HG03457 (cell line): ENCODE measurements at regions not wholly inside any gene's neighbourhood (a gene's known extent, or its start where the extent isn't known, plus 50 kb on each side); places are given as distances from the start of the nearest gene placed in this dataset.

Experiments used
- ATAC-seq: cut with Tn5 transposase; IDR thresholded peaks from one replicate; pipeline ENCODE4 v1.9.1; 2021; ENCODE audit warnings: moderate number of reproducible peaks; ENCODE audit not compliant: unreplicated experiment

DNA sequence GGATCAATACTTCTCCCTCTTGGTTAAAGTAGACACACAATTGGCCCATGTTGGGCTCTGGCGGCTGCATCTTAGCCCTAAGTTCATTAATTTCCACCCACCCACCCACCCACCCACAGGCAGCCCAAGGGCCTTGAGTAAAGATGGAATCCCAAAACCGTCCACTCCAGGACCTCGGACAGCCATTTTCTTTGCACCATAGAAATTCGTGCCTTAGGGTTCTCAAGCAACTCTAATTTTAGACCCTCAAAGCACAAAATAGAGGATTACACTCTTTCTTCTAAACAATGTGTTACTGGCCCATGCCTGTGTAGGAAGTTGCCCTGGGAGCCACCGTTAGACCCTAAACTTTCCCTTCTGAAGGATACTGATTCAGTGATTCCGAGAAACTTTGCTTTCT, 568.5 kb downstream of the IRX1 start:
- ATAC-seq, result no peak

GRCh38 chr5:4180703-4181102, 585.1 kb downstream of the IRX1 start:
- no peak for ATAC-seq

DNA sequence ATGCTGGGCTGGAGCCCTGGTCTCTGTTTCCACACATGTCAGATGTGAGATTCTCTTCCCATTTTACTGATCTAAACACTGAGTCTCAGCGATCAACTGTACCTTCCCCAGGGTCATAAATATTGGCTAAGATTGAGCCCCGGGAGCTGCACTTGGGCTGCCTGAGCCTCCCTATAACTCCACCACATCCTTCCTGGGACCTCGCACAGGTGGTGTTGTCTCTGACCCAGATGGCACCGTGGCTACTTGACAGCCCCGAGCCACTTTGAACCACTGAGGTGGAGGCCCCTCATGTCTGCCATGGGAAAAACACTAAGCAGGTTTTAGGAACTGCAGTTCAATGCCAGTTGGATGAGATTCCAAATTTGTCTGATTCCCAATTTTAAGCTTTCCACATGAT, 586.5 kb downstream of the IRX1 start:
- no peak for ATAC-seq

DNA sequence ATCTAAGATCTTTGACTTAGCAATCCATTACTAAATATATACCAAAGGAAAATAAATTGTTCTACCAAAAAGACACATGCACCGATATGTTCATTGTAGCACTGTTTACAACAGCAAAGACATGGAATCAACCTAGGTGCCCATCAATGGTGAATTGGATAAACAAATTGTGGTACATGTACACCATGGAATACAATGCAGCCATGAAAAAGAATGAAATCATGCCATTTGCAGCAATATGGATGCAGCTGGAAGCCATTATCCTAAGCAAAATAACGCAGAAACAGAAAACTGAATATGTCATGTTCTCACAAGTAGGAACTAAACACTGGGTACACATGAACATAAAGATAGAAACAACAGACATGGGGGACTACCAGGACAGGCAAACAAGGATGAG, 589.5 kb downstream of the IRX1 start:
- no peak for ATAC-seq

GRCh38 chr5:4188704-4189103, 593.1 kb downstream of the IRX1 start:
- ATAC-seq, result no peak

GRCh38 chr5:4189317-4189716, 593.7 kb downstream of the IRX1 start:
- ATAC-seq, result no peak

DNA sequence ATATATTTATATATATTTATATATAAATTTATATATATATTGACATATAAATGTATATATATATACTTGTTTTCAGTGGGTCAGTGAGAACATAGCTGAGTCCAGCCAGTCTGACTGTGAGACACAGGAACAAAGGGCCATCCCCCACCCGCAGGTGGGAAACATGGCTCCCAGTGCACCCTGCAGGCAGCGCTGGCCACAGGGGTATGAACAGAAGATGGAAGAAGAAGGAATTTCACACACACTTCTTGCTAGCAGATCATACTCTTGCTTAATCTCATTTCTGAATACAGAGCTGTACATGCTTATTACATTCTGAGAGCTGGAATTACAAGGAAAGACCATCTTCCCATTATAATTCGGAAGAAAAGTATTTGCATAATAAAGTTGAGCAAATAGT, 595.4 kb downstream of the IRX1 start:
- no peak for ATAC-seq

- no peak for ATAC-seq
Observed at GRCh38 chr5:4191703-4192102, 596.1 kb downstream of the IRX1 start.

- no peak for ATAC-seq
Observed at GRCh38 chr5:4192111-4192510, 596.5 kb downstream of the IRX1 start.

DNA sequence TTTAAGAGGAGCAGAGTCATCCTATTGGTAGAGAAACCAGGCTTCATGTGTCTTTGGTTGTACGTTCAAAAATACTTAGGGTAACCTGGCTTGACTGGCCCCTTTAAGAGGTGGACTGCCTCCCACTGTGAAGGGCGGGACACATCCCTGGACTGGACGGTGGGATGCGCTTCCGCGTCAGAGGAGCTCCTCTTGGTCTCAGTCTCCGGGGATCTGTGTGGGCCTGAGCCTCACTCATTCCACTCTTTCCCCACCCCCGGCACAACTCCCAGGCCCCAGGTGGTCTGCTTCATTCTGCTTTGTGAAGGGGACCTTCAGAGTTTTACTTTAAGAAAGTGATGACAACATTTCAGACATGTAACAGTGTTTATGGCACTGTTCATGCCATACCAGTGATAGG, 601.1 kb downstream of the IRX1 start:
- no peak for ATAC-seq

GRCh38 chr5:4197151-4197550, 601.5 kb downstream of the IRX1 start:
- ATAC-seq, result no peak

DNA sequence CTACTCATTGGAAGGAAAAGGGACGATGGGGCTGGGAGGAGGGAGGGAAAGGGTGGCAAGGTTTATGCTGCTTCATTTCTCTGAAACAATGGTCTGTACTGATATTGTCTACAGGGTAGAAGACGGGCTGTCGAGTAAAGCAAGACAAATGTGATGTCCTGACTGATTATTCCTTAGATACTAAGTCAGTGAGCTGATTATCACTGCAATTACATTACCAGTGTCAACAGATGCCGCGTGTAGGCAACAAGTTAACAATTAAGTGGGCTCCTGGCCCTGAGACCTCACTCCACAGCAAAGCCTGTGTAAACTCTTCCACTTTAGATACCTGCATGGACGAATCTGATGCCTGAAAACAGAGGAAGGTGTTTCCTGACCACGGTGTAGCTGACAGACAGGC, 602.8 kb downstream of the IRX1 start:
- no peak for ATAC-seq

- ATAC-seq, result no peak
Observed at GRCh38 chr5:4199049-4199841, 603.6 kb downstream of the IRX1 start.

DNA sequence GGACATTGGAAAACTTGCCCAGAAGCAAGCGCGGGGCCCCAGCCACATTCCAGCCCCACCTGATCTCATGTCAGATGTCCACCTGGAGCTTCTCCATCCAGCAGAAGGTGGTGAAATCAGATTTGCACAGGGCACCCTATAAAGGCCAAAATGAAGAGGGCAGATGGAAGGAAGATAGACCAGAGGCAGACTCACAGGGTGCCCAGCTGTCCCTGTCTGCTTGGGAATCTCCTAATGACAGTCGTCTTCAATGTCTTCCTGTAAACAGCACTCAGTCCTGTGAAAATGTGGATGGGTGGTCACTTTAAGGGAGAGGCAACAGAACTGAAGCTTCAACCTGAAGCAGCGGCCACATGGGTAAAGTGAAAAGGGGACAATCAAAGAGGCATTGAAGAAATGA, 607.5 kb downstream of the IRX1 start:
- no peak for ATAC-seq

- ATAC-seq, result no peak
Observed at GRCh38 chr5:4204276-4205141, 608.9 kb downstream of the IRX1 start.

DNA sequence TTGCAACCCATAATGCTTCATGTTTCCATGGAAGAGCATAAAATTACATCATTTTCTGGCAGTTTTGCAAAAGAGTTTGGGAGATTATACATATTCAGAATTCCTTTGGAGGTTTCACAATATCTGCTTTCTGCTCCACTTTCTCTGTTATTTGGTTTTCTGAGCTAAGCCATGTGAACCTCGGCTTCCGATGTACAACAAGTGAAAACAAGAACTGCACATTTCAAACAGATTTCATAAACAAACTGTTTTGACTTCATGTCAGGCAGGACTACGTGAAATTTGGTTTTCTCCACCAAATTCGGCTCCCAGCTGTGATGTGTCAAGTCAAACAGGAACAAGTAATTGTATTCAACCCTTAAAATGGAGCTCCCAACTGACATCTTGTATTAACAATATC, 609.8 kb downstream of the IRX1 start:
- ATAC-seq, result no peak

DNA sequence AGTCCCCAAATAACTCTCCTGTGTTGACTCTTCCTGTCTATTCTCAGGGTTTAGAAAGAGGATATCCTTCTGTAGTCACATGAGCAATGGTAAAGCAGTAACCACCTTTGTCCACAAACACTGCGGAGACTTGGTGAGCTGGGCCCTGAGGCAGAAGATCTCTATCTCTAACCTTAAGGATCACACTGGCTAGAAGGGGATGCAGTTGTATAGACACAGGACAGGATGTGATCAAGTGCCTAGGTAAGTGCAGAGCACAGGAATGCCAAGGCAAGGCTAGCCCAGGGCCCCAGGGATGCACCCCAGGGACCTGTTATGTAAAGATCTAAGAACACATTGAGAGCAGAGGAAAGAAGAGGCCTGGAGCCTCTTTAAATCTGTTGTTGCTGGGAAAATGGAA, 610.5 kb downstream of the IRX1 start:
- no peak for ATAC-seq

DNA sequence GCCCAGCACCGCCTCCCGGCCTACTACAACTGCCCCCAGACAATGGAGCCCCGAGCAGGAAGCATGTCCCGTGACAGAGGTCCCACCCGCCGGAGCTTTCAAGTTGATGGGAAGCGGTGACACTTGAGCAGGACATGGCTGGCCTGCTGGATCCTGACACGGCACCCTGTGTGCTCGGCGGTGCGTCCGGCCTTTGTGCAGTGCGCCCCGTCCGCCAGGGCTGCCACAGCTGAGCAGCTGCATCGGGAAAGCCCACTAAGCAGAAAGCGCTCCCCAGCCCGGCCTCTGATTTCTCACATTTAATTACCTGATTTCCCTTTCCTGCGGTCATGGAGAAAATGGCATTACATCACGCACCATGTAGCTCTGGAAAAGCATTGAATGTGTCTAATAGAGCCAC, 611.9 kb downstream of the IRX1 start:
- no peak for ATAC-seq

- ATAC-seq, result no peak
Observed at GRCh38 chr5:4208537-4208936, 612.9 kb downstream of the IRX1 start.

DNA sequence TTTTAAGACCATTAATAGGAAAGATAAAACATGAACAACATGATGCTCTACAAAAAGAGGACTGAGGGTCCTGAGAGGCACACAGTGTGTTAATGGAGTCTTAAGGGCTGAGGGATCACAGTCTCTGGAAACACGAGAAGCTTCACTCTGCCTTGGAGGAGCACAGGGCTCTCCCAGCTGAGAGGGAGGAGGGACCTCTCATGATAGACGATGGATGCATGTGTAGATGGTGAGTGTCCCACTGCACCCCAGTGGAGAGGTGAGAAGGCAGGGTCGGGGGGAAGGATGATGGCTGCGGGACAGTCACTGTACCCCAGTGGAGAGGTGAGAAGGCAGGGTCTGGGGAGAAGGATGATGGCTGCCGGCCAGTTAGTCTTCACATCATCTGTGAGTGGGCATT, 613.4 kb downstream of the IRX1 start:
- no peak for ATAC-seq

DNA sequence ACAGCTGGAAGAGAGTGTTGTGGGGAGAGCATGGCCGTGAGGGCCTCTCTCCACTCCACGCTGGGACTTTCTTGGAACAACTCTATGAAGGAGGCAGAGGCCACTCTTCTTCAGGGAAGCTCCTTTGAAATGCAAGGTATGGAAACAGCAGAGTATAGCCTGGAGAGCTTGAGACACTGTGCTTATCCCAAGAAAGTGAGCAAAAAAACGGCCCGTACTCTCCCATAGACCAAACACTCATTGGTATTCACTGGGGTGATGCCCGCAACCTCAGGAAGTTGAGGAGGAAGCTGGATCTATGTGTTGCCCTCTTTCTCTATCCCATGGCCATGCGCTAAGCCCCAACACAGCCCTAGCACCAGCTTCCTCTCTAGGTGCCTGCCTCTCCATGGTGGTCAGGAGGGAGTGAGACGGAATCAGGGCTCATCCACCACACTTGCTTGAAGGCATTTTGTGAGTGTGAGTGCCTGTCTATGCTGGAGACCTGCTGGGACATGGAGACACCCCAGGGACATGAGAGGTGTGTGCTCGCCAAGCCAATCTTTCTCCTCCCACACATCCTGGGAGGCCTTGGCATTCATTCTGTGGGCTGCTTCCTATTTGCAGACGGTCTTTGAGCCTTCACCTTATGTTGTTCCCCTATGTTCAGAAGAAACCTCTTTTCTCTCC, 616.6 kb downstream of the IRX1 start:
- ATAC-seq, result no peak
